ENCODE measurements at regions not wholly inside any gene's neighbourhood (a gene's known extent, or its start where the extent isn't known, plus 50 kb on each side); places are given as distances from the start of the nearest gene placed in this dataset.

DNA sequence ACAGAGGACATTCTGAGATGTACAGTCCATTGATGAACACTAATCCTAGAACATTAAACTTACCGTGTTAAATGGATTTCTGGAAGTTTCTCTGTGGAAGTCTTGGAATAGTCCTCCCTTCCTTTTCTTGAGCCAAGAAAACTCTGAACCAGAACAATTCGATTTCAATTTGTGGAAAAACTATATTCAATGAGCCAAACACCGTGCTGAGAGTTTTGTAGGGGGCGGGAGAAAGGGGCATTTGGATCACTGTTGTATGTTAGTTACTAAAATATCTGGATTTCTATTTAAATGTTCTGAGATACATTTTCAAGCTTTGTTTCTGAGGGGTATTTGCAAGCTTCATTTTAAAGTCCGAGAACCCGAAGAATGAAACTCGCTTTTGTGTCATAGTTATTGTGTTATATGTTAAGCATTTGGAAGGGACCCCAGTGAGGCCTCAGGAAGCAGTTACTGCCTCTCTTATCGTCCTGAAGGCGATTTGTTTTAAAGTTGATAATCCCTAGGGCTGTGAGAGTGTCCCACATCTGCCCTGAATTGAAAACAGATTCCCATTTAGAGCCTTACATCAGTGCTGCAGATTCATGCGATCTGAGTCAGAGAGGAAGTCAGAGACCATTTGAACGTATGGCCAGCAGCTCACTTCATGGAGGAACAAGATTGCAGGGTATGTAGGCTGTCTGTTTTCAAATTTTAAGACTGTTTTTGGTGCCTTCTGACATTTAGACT, 70.8 kb upstream of the SASH1 start:
- no peak for DNase-seq (ENCODE audit: extremely low spot score)
- ChIA-PET CTCF (interaction anchor here (1.1 kb wide), 1 partner anchor 25 kb away, joined by 3 read pairs; no protein-coding TSS in a partner anchor), POLR2A (no interaction called here)
- TF ChIP-seq, protein P1, sequence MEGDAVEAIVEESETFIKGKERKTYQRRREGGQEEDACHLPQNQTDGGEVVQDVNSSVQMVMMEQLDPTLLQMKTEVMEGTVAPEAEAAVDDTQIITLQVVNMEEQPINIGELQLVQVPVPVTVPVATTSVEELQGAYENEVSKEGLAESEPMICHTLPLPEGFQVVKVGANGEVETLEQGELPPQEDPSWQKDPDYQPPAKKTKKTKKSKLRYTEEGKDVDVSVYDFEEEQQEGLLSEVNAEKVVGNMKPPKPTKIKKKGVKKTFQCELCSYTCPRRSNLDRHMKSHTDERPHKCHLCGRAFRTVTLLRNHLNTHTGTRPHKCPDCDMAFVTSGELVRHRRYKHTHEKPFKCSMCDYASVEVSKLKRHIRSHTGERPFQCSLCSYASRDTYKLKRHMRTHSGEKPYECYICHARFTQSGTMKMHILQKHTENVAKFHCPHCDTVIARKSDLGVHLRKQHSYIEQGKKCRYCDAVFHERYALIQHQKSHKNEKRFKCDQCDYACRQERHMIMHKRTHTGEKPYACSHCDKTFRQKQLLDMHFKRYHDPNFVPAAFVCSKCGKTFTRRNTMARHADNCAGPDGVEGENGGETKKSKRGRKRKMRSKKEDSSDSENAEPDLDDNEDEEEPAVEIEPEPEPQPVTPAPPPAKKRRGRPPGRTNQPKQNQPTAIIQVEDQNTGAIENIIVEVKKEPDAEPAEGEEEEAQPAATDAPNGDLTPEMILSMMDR (IDR thresholded peaks at IDR 0.05; ENCODE audit: control extremely low read depth, extremely low read depth, low read depth, missing control alignments), result no peak

- CTCF ChIA-PET, result no interaction called here
- DNase-seq (ENCODE audit: extremely low spot score), result no peak
- POLR2A ChIA-PET, result no interaction called here
- TF ChIP-seq, protein P1 (IDR thresholded peaks at IDR 0.05; ENCODE audit: control extremely low read depth, extremely low read depth, low read depth, missing control alignments), result no peak
Measured at GRCh38 chr6:148272597-148272996, 70.0 kb upstream of the SASH1 start.

DNA sequence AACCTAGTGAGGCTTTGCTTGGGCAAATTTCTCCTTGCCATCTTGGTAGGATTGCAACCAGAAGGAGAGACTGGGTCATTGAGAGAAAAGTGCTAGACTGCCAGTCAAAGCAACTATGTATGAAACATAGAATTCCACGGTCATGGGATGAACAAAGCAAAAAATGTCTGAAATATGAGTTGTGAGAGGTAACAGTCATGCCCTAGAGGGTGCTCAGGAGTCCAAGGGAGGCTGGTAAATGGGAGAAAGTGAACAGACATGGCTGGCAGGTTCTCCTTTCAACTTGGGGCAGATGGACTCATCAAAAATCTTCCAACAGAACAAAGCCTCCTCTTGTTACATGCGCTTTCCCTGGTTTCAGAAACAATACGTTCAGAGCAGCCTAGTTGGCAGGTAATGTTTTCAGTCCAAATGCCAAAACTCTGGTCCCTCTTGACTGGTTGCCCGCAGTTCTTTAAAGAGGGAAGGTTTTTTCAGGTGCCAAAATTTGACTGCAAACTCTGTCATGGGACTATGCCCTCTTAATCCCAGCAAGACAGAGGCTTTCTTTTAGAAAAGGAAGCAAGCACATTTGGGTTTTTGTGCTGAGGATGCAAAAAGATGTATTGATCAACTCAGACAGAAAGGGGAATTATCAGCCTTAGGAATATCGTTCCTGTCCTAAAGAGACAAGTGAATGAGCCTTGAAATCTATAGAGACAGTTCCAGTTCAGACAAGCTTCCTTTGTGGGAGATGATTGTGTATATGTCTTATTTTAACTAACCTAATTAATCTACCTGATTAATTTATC, 68.5 kb upstream of the SASH1 start:
- CTCF ChIA-PET, result no interaction called here
- DNase-seq (ENCODE audit: extremely low spot score), result no peak
- TF ChIP-seq, protein P1 (IDR thresholded peaks at IDR 0.05; ENCODE audit: control extremely low read depth, extremely low read depth, low read depth, missing control alignments), result no peak
- POLR2A ChIA-PET, result no interaction called here

GRCh38 chr6:148274809-148275208, 67.8 kb upstream of the SASH1 start:
- CTCF ChIA-PET, result interaction anchor here (1.2 kb wide), 1 partner anchor 24 kb away, joined by 4 read pairs; no protein-coding TSS in a partner anchor
- DNase-seq (ENCODE audit: extremely low spot score), result no peak
- POLR2A ChIA-PET, result no interaction called here
- TF ChIP-seq, protein P1 (IDR thresholded peaks at IDR 0.05; ENCODE audit: control extremely low read depth, extremely low read depth, low read depth, missing control alignments), result no peak

DNA sequence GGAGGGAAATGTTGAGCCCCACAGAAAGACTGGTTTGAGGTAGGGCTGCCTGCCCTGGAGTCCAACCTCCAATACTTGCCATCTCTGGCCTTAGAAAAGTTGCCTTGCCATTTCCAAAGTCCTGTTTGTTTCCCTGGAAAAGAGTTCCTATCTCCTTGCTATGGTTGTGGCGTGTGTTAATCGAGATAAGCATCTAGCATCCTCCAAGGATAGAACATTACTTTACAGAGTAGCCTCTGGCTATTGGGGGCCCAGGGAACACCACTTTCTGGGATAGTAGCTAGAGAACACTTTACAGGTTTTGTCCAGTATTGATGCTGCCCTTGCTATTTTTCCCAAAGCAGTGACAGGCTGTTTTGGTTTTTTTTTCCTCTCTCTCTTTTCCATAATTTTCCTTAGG, 57.4 kb upstream of the SASH1 start:
- ChIA-PET POLR2A (no interaction called here), CTCF (no interaction called here)
- TF ChIP-seq, protein P1 (IDR thresholded peaks at IDR 0.05; ENCODE audit: control extremely low read depth, extremely low read depth, low read depth, missing control alignments), result no peak
- no peak for DNase-seq (ENCODE audit: extremely low spot score)

DNA sequence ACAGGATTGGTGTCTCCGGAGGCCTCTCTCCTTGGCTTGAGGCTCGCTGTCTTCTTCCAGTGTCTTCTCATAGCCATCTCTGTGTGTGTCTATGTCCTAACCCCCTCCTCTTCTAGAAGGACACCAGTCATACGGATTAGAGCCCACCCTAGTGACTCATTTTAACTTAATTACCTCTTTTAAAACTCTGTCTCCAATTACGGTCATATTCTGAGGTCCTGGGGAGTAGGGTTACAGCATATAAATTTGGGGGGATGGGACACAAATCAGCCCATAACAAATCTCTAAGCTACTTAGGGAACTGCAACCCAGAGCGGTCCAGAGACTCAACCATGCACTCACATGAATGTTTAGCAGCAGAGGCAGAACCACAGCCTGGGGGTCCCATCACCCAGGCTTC, 56.1 kb upstream of the SASH1 start:
- POLR2A ChIA-PET, result no interaction called here
- CTCF ChIA-PET, result no interaction called here
- DNase-seq (ENCODE audit: extremely low spot score), result no peak
- TF ChIP-seq, protein P1 (IDR thresholded peaks at IDR 0.05; ENCODE audit: control extremely low read depth, extremely low read depth, low read depth, missing control alignments), result no peak

Measured in GM10248 (cell line).